Activated T-cell treated with anti-CD3 and anti-CD28 coated beads, Interleukin-2, amount 50 U/mL, for 72 hours (primary cell): ENCODE measurements at regions not wholly inside any gene's neighbourhood (a gene's known extent, or its start where the extent isn't known, plus 50 kb on each side); places are given as distances from the start of the nearest gene placed in this dataset.
"Not testable (repeated sequence)": the region's sequence is repeated elsewhere in the genome, so short reads cannot be mapped to it uniquely, and the experiment has no call there.

Experiments
- ATAC-seq, 2 donors: fragments of 150-1000 bp; cut with Tn5 transposase; replicated peaks in 1 of 2; 2 replicates each; pipeline ENCODE4 v1.10.0; 2021; ENCODE audit warnings: moderate library complexity in 2 of 2, mild to moderate bottlenecking in 1 of 2
- DNase-seq, 2 donors: peaks; one replicate each; pipeline ENCODE4 v3.0.0; 2021 to 2022; ENCODE audit warnings: mixed read lengths in 1 of 2
- H3K27ac Mint-ChIP-seq: one replicate; pipeline ENCODE4 v1.8.0; 2022; ENCODE audit warnings: mild to moderate bottlenecking, moderate library complexity, mixed read lengths
- H3K27me3 Mint-ChIP-seq: one replicate; pipeline ENCODE4 v1.8.0; 2022; ENCODE audit warnings: low read depth, mixed read lengths
- H3K36me3 Mint-ChIP-seq, 2 donors: one replicate each; pipeline ENCODE4 v1.8.0; 2022; ENCODE audit warnings: mixed read lengths in 2 of 2, mild to moderate bottlenecking in 1 of 2; ENCODE audit not compliant: insufficient read depth in 2 of 2
- H3K4me1 Mint-ChIP-seq: one replicate; pipeline ENCODE4 v1.8.0; 2022; ENCODE audit warnings: low read depth, mixed read lengths
- H3K4me3 Mint-ChIP-seq, 2 donors: one replicate each; pipeline ENCODE4 v1.8.0; 2022; ENCODE audit warnings: mild to moderate bottlenecking in 2 of 2, mixed read lengths in 2 of 2, moderate library complexity in 2 of 2
- H3K9me3 Mint-ChIP-seq, 2 donors: one replicate each; pipeline ENCODE4 v1.8.0; 2022; ENCODE audit warnings: mixed read lengths in 2 of 2

GRCh38 chr7:14999331-14999730 lies 96.8 kb upstream of the DGKB start:
- peaks cover 0 to 2% of the 10 kb centered on the region in 2 donors for H3K36me3 Mint-ChIP-seq
- no peaks in the 10 kb centered on the region for H3K4me1 Mint-ChIP-seq
- no peak for ATAC-seq

GRCh38 chr7:14995774-14996173 lies 93.2 kb upstream of the DGKB start:
- H3K27ac Mint-ChIP-seq: no peak overlapping the region
- no peak overlapping the region for H3K4me3 Mint-ChIP-seq
- no peak for DNase-seq
- no peaks in the 10 kb centered on the region for H3K36me3 Mint-ChIP-seq
- ATAC-seq: no peak
- no peaks in the 10 kb centered on the region for H3K27me3 Mint-ChIP-seq
- peaks cover 0 to 4% of the 10 kb centered on the region in 2 donors for H3K9me3 Mint-ChIP-seq
- no peaks in the 10 kb centered on the region for H3K4me1 Mint-ChIP-seq

More at GRCh38 chr7:14999331-14999730, 96.8 kb upstream of the DGKB start:
- DNase-seq: no peak
- H3K9me3 Mint-ChIP-seq: peaks cover 2 to 4% of the 10 kb centered on the region in 2 donors
- no peak overlapping the region for H3K4me3 Mint-ChIP-seq
- no peaks in the 10 kb centered on the region for H3K27me3 Mint-ChIP-seq
- H3K27ac Mint-ChIP-seq: no peak overlapping the region

GRCh38 chr7:14988941-14989340 lies 86.4 kb upstream of the DGKB start:
- Mint-ChIP-seq H3K9me3 (peaks cover 3 to 8% of the 10 kb centered on the region in 2 donors), H3K27me3 (no peaks in the 10 kb centered on the region), H3K4me3 (no peak overlapping the region), H3K4me1 (no peaks in the 10 kb centered on the region), H3K36me3 (no peaks in the 10 kb centered on the region), H3K27ac (no peak overlapping the region)
- ATAC-seq (no peak), DNase-seq (no peak)

GRCh38 chr7:14978687-14979086 lies 76.1 kb upstream of the DGKB start:
- ATAC-seq (no peak), DNase-seq (no peak)
- Mint-ChIP-seq H3K9me3 (peaks cover 5 to 7% of the 10 kb centered on the region in 2 donors), H3K4me3 (no peak overlapping the region), H3K4me1 (no peaks in the 10 kb centered on the region), H3K36me3 (no peaks in the 10 kb centered on the region), H3K27me3 (no peaks in the 10 kb centered on the region), H3K27ac (no peak overlapping the region)

- no peaks in the 10 kb centered on the region for H3K27me3 Mint-ChIP-seq
- no peak for DNase-seq
- no peak overlapping the region for H3K27ac Mint-ChIP-seq
- H3K36me3 Mint-ChIP-seq: no peaks in the 10 kb centered on the region
- no peaks in the 10 kb centered on the region for H3K4me1 Mint-ChIP-seq
- no peaks in the 10 kb centered on the region for H3K9me3 Mint-ChIP-seq
- no peak overlapping the region for H3K4me3 Mint-ChIP-seq
- no peak for ATAC-seq
Measured at GRCh38 chr7:14974688-14975087, 72.1 kb upstream of the DGKB start.

GRCh38 chr7:14973712-14974428 lies 71.3 kb upstream of the DGKB start:
- DNase-seq: no peak
- Mint-ChIP-seq H3K27me3 (no peaks in the 10 kb centered on the region), H3K9me3 (no peaks in the 10 kb centered on the region), H3K36me3 (no peaks in the 10 kb centered on the region), H3K4me3 (no peak overlapping the region), H3K27ac (no peak overlapping the region), H3K4me1 (no peaks in the 10 kb centered on the region)
- no peak for ATAC-seq

GRCh38 chr7:14971678-14972077 lies 69.1 kb upstream of the DGKB start:
- H3K27me3 Mint-ChIP-seq, H3K9me3 Mint-ChIP-seq, ATAC-seq, DNase-seq, H3K27ac Mint-ChIP-seq, H3K36me3 Mint-ChIP-seq, H3K4me1 Mint-ChIP-seq, H3K4me3 Mint-ChIP-seq: not testable (repeated sequence)

- not testable (repeated sequence) for DNase-seq, H3K27me3 Mint-ChIP-seq, H3K36me3 Mint-ChIP-seq, ATAC-seq, H3K27ac Mint-ChIP-seq, H3K9me3 Mint-ChIP-seq, H3K4me3 Mint-ChIP-seq, H3K4me1 Mint-ChIP-seq
Measured at GRCh38 chr7:14967376-14967775, 64.8 kb upstream of the DGKB start.

- Mint-ChIP-seq H3K9me3 (no peaks in the 10 kb centered on the region), H3K27me3 (no peaks in the 10 kb centered on the region), H3K4me1 (no peaks in the 10 kb centered on the region), H3K27ac (no peak overlapping the region), H3K36me3 (no peaks in the 10 kb centered on the region), H3K4me3 (no peak overlapping the region)
- DNase-seq: no peak
- no peak for ATAC-seq
Measured at GRCh38 chr7:14962778-14963177, 60.2 kb upstream of the DGKB start.

GRCh38 chr7:14960721-14961120 lies 58.2 kb upstream of the DGKB start:
- DNase-seq (no peak), ATAC-seq (no peak)
- no peak overlapping the region for H3K27ac Mint-ChIP-seq

GRCh38 chr7:14959339-14959738 lies 56.8 kb upstream of the DGKB start:
- H3K27me3 Mint-ChIP-seq: no peaks in the 10 kb centered on the region
- no peak overlapping the region for H3K27ac Mint-ChIP-seq
- ATAC-seq: no peak
- no peak overlapping the region for H3K4me3 Mint-ChIP-seq
- H3K36me3 Mint-ChIP-seq: no peaks in the 10 kb centered on the region
- DNase-seq: no peak
- peaks cover 0 to 2% of the 10 kb centered on the region in 2 donors for H3K9me3 Mint-ChIP-seq
- H3K4me1 Mint-ChIP-seq: no peaks in the 10 kb centered on the region

More at GRCh38 chr7:14960721-14961120, 58.2 kb upstream of the DGKB start:
- Mint-ChIP-seq H3K4me1 (no peaks in the 10 kb centered on the region), H3K4me3 (no peak overlapping the region), H3K36me3 (no peaks in the 10 kb centered on the region), H3K9me3 (no peaks in the 10 kb centered on the region), H3K27me3 (no peaks in the 10 kb centered on the region)

GRCh38 chr7:14954035-14954434 lies 51.5 kb upstream of the DGKB start:
- Mint-ChIP-seq H3K27ac (no peak overlapping the region), H3K4me3 (no peak overlapping the region), H3K27me3 (no peaks in the 10 kb centered on the region), H3K4me1 (no peaks in the 10 kb centered on the region), H3K36me3 (no peaks in the 10 kb centered on the region), H3K9me3 (peaks cover 0 to 4% of the 10 kb centered on the region in 2 donors)
- DNase-seq (no peak), ATAC-seq (no peak)
